ENCODE measurements at regions not wholly inside any gene's neighbourhood (a gene's known extent, or its start where the extent isn't known, plus 50 kb on each side); places are given as distances from the start of the nearest gene placed in this dataset.

DNA sequence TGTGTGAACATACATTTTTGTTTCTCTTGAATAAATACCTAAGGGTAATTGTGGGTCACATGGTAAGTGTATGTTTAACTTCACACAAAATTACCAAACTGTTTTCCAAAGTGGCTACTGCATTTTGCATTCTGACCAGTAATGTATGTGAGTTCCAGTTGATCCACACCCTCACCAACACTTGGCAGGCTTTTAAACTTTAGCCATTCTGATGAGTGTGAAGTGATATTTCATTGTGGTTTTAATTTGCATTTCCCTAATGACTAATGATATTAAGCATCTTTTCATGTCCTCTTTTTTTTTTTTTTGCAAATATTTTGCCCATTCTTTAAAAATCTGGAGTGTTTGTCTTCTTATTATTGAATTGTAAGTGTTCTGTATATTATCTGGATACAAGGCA is 53.5 kb upstream of the MAST4 start (continued):
- TF ChIP-seq CBX3 (IDR thresholded peaks at IDR 0.05; ENCODE audit: low read depth) (no peak), CEBPB (IDR thresholded peaks at IDR 0.05; ENCODE audit: low read depth) (no peak), SP1 (IDR thresholded peaks at IDR 0.05; ENCODE audit: low read depth) (no peak), JUND (IDR thresholded peaks at IDR 0.05) (no peak), EGR1 (IDR thresholded peaks at IDR 0.05; ENCODE audit: low read depth) (no peak), YY1 (IDR thresholded peaks at IDR 0.05; ENCODE audit: extremely low read depth, insufficient replicate concordance, low read depth, low read length) (no peak), SIN3A (IDR thresholded peaks at IDR 0.05; ENCODE audit: low read depth) (no peak)
- TF ChIP-seq, protein P1, sequence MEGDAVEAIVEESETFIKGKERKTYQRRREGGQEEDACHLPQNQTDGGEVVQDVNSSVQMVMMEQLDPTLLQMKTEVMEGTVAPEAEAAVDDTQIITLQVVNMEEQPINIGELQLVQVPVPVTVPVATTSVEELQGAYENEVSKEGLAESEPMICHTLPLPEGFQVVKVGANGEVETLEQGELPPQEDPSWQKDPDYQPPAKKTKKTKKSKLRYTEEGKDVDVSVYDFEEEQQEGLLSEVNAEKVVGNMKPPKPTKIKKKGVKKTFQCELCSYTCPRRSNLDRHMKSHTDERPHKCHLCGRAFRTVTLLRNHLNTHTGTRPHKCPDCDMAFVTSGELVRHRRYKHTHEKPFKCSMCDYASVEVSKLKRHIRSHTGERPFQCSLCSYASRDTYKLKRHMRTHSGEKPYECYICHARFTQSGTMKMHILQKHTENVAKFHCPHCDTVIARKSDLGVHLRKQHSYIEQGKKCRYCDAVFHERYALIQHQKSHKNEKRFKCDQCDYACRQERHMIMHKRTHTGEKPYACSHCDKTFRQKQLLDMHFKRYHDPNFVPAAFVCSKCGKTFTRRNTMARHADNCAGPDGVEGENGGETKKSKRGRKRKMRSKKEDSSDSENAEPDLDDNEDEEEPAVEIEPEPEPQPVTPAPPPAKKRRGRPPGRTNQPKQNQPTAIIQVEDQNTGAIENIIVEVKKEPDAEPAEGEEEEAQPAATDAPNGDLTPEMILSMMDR (IDR thresholded peaks at IDR 0.05 in 2 of 3, conservative IDR thresholded peaks at IDR 0.05 in 1 of 3; ENCODE audit: borderline replicate concordance in 1 of 3, insufficient read depth in 1 of 3, low read depth in 2 of 3, low read length in 2 of 3) = no peak
